ENCODE measurements at regions not wholly inside any gene's neighbourhood (a gene's known extent, or its start where the extent isn't known, plus 50 kb on each side); places are given as distances from the start of the nearest gene placed in this dataset.

GRCh38 chr2:219939647-219940046 lies 312.2 kb downstream of the SLC4A3 start:
- Histone ChIP-seq H3K9me3 (peaks cover 0 to 5% of the 10 kb centered on the region in 2 donors), H3K27me3 (no peaks in the 10 kb centered on the region), H3K4me1 (no peaks in the 10 kb centered on the region), H3K36me3 (no peaks in the 10 kb centered on the region), H3K4me3 (no peak overlapping the region), H3K27ac (no peak overlapping the region)
- TF ChIP-seq CTCF (IDR thresholded peaks at IDR 0.05) = no peak
- no peak for TF ChIP-seq POLR2A (IDR thresholded peaks at IDR 0.05)
- intact Hi-C loops (cut with DNase I; ENCODE audit: low total_unique reads) = no loop called here
- DNase-seq (ENCODE audit: low spot score in 2 of 2) = no peak

GRCh38 chr2:219944866-219945265 lies 317.4 kb downstream of the SLC4A3 start:
- H3K4me3 ChIP-seq = no peak overlapping the region
- H3K4me1 ChIP-seq = no peaks in the 10 kb centered on the region
- no peaks in the 10 kb centered on the region for H3K27me3 ChIP-seq
- no peak for TF ChIP-seq POLR2AphosphoS5 (IDR thresholded peaks at IDR 0.05)
- no peak for TF ChIP-seq POLR2A (IDR thresholded peaks at IDR 0.05)
- TF ChIP-seq CTCF (IDR thresholded peaks at IDR 0.05) = no peak
- H3K9me3 ChIP-seq = peaks cover 0 to under 1% of the 10 kb centered on the region in 2 donors
- H3K36me3 ChIP-seq = no peaks in the 10 kb centered on the region
- intact Hi-C loops (cut with DNase I; ENCODE audit: low total_unique reads) = no loop called here
- no peak for DNase-seq (ENCODE audit: low spot score in 2 of 2)
- no peak overlapping the region for H3K27ac ChIP-seq

GRCh38 chr2:219946021-219946420 lies 318.6 kb downstream of the SLC4A3 start:
- Histone ChIP-seq H3K4me3 (no peak overlapping the region), H3K36me3 (no peaks in the 10 kb centered on the region), H3K27me3 (no peaks in the 10 kb centered on the region), H3K4me1 (no peaks in the 10 kb centered on the region), H3K27ac (no peak overlapping the region), H3K9me3 (no peaks in the 10 kb centered on the region)
- TF ChIP-seq CTCF (IDR thresholded peaks at IDR 0.05) (no peak), POLR2A (IDR thresholded peaks at IDR 0.05) (no peak), POLR2AphosphoS5 (IDR thresholded peaks at IDR 0.05) (no peak)
- DNase-seq (ENCODE audit: low spot score in 2 of 2) = no peak
- intact Hi-C loops (cut with DNase I; ENCODE audit: low total_unique reads) = no loop called here

GRCh38 chr2:219946529-219946928 lies 319.1 kb downstream of the SLC4A3 start:
- TF ChIP-seq POLR2A (IDR thresholded peaks at IDR 0.05) (no peak), CTCF (IDR thresholded peaks at IDR 0.05) (no peak), POLR2AphosphoS5 (IDR thresholded peaks at IDR 0.05) (no peak)
- DNase-seq (ENCODE audit: low spot score in 2 of 2) = no peak

GRCh38 chr2:219947575-219947974 lies 320.1 kb downstream of the SLC4A3 start:
- no peaks in the 10 kb centered on the region for H3K27me3 ChIP-seq
- TF ChIP-seq CTCF (IDR thresholded peaks at IDR 0.05) (no peak), POLR2AphosphoS5 (IDR thresholded peaks at IDR 0.05) (no peak), POLR2A (IDR thresholded peaks at IDR 0.05) (no peak)
- intact Hi-C loops (cut with DNase I; ENCODE audit: low total_unique reads) = no loop called here
- no peaks in the 10 kb centered on the region for H3K4me1 ChIP-seq
- H3K4me3 ChIP-seq = no peak overlapping the region
- no peak for DNase-seq (ENCODE audit: low spot score in 2 of 2)
- H3K36me3 ChIP-seq = no peaks in the 10 kb centered on the region
- H3K27ac ChIP-seq = no peak overlapping the region
- H3K9me3 ChIP-seq = no peaks in the 10 kb centered on the region

More at GRCh38 chr2:219946529-219946928, 319.1 kb downstream of the SLC4A3 start:
- H3K4me3 ChIP-seq = no peak overlapping the region
- no peaks in the 10 kb centered on the region for H3K27me3 ChIP-seq
- H3K36me3 ChIP-seq = no peaks in the 10 kb centered on the region
- no peaks in the 10 kb centered on the region for H3K9me3 ChIP-seq
- no peak overlapping the region for H3K27ac ChIP-seq
- intact Hi-C loops (cut with DNase I; ENCODE audit: low total_unique reads) = no loop called here
- no peaks in the 10 kb centered on the region for H3K4me1 ChIP-seq

All from breast epithelium (tissue), 4 donors.